Right lobe of liver (tissue), 6 donors: ENCODE measurements at regions not wholly inside any gene's neighbourhood (a gene's known extent, or its start where the extent isn't known, plus 50 kb on each side); places are given as distances from the start of the nearest gene placed in this dataset.

Source experiments
- ATAC-seq, 4 donors: fragments of 200-7000 bp; cut with Tn5 transposase; one replicate each; pipeline ENCODE4 v1.9.1; 2020; ENCODE audit warnings: mild to moderate bottlenecking in 4 of 4, moderate library complexity in 4 of 4
- DNase-seq, 3 donors: peaks; one replicate each; pipeline ENCODE4 v3.0.0-alpha.2; 2020
- H3K27ac ChIP-seq, 3 donors: fragments of 200-600 bp; one replicate each; pipeline ENCODE4 v1.8.0; 2022
- H3K27me3 ChIP-seq, 2 donors: fragments of 200-600 bp; one replicate each; pipeline ENCODE4 v1.8.0; 2022
- H3K36me3 ChIP-seq, 4 donors: fragments of 200-600 bp; sonication (generic) in 1 of 4; one replicate each; pipeline versions ENCODE4 v1.5.1 to v1.8.0; 2017 to 2022; ENCODE audit warnings: control low read depth in 1 of 4
- H3K4me1 ChIP-seq, 4 donors: fragments of 200-600 bp; sonication (generic) in 1 of 4; one replicate each; pipeline versions ENCODE4 v1.5.1 to v1.8.0; 2017 to 2022; ENCODE audit warnings: control low read depth in 1 of 4
- H3K4me3 ChIP-seq, 3 donors: fragments of 200-600 bp; one replicate each; pipeline ENCODE4 v1.8.0; 2022
- H3K9me3 ChIP-seq, 4 donors: fragments of 200-600 bp; sonication (generic) in 1 of 4; one replicate each; pipeline versions ENCODE4 v1.5.1 to v1.8.0; 2017 to 2022; ENCODE audit warnings: control low read depth in 1 of 4
- POLR2A ChIP-seq: fragments of 450-650 bp; IDR thresholded peaks from one replicate; pipeline ENCODE4 v1.6.1; 2017; ENCODE audit warnings: antibody characterized with exemption, mild to moderate bottlenecking
- WGBS: methylation state at CpG from one replicate; pipeline ENCODE4 v1.1.6; 2018; ENCODE audit warnings: low coverage, low lambda C conversion rate; ENCODE audit not compliant: insufficient coverage; ENCODE audit errors: missing lambda C conversion rate; 5-methylcytosine and 5-hydroxymethylcytosine counted together
- intact Hi-C, 2 donors: fragments of 100-400 bp; cut with DNase I; formaldehyde crosslinking; loops; one replicate each; pipeline versions ENCODE4 v1.11.2 to v1.14.1; 2022
- TF ChIP-seq, protein P1 (sequence below), 4 donors: fragments of 200-600 bp in 3 of 4; fragments of 450-650 bp in 1 of 4; IDR thresholded peaks; one replicate each; pipeline versions ENCODE4 v1.5.1 to v1.8.0; 2016 to 2022; ENCODE audit warnings: antibody characterized with exemption in 4 of 4, mild to moderate bottlenecking in 2 of 4
- donor health status: DM: no; HTN: yes; CAD: no.
- donor health status: DM: no; HTN: no; CAD: no.
- donor health status: DM: no; HTN: no; CAD: no.
- donor health status: DM: no; HTN: yes; CAD: no.
- donor health status: DM: no; HTN: yes; CAD: no.

DNA sequence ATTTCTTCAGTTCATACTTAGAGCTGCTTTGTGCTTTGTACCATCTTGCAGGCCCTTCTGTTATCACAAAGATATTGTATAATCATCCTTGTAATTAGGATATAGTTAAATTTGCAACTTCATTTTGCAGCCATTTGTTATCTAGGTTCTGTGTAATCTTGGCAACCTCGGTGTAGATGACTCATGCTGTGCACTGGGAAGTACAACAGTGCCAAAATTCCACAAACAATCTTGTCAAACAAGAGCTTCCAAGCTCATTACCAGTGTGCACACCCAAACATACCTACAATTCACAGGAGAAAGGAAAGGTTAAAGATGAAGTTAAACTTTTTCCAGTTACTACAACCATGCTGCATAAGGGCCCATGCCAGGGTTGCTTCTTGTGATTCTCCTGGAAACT is 1231.8 kb downstream of the CDH11 start:
- no peak for DNase-seq
- H3K27me3 ChIP-seq, result no peaks in the 10 kb centered on the region
- H3K27ac ChIP-seq, result no peak overlapping the region
- no peaks in the 10 kb centered on the region for H3K9me3 ChIP-seq
- TF ChIP-seq, protein P1, sequence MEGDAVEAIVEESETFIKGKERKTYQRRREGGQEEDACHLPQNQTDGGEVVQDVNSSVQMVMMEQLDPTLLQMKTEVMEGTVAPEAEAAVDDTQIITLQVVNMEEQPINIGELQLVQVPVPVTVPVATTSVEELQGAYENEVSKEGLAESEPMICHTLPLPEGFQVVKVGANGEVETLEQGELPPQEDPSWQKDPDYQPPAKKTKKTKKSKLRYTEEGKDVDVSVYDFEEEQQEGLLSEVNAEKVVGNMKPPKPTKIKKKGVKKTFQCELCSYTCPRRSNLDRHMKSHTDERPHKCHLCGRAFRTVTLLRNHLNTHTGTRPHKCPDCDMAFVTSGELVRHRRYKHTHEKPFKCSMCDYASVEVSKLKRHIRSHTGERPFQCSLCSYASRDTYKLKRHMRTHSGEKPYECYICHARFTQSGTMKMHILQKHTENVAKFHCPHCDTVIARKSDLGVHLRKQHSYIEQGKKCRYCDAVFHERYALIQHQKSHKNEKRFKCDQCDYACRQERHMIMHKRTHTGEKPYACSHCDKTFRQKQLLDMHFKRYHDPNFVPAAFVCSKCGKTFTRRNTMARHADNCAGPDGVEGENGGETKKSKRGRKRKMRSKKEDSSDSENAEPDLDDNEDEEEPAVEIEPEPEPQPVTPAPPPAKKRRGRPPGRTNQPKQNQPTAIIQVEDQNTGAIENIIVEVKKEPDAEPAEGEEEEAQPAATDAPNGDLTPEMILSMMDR (IDR thresholded peaks at IDR 0.05), result no peak
- no peak for TF ChIP-seq POLR2A
- 27% methylated on average over 1 of the region's 1 CpG for WGBS
- ATAC-seq, result peak in 2 of 4 donors; percentile 46 to 59
- intact Hi-C loops, result no loop called here
- H3K4me3 ChIP-seq, result no peak overlapping the region
- H3K4me1 ChIP-seq, result no peaks in the 10 kb centered on the region
- no peaks in the 10 kb centered on the region for H3K36me3 ChIP-seq

DNA sequence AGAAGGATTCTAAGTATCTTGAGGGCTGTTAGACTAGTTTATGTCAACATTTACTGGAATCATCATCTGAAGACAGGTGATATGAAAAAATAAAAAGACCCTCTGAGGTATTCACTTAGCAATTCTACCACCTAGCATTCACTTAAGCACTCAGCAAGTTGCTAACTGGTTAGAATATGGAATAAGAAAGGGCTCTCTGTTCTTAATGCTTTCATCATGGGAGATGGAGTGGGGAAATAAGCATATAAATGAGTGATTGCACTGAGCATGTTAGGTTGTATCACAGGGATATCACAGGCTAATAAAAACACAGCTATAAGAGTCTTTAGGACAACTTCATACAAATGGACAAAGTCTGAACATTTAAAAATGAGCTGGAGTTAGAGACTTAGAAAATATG is 1238.8 kb downstream of the CDH11 start:
- DNase-seq, result no peak
- no peak for ATAC-seq
- intact Hi-C loops, result no loop called here
- Histone ChIP-seq H3K9me3 (no peaks in the 10 kb centered on the region), H3K4me3 (no peak overlapping the region), H3K36me3 (no peaks in the 10 kb centered on the region), H3K4me1 (no peaks in the 10 kb centered on the region), H3K27ac (no peak overlapping the region), H3K27me3 (no peaks in the 10 kb centered on the region)
- TF ChIP-seq, protein P1 (IDR thresholded peaks at IDR 0.05), result no peak
- TF ChIP-seq POLR2A, result no peak

DNA sequence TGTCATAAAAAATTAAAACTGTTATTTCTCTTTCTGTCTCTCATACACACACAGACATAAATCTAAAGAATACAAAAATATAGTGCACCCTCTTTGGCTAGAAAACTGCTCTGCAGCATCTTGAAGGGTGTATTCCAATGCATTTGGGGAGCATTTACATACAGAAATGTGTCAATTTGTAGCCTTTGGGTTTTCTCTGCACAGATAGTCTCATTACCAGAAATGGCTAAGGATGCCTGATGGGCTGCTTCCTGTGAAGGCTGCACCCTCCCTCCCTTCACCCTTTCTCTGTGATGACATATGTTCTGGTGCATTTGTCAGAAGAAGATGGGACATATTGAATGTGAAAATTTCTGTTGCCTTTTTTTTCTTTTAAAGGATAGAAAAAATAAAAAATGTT is 1239.3 kb downstream of the CDH11 start:
- DNase-seq, result no peak
- H3K27ac ChIP-seq, result no peak overlapping the region
- no peaks in the 10 kb centered on the region for H3K4me1 ChIP-seq
- no peaks in the 10 kb centered on the region for H3K36me3 ChIP-seq
- TF ChIP-seq, protein P1 (IDR thresholded peaks at IDR 0.05), result no peak
- no peak for TF ChIP-seq POLR2A
- no peak for ATAC-seq
- no peaks in the 10 kb centered on the region for H3K27me3 ChIP-seq
- intact Hi-C loops, result no loop called here
- H3K9me3 ChIP-seq, result no peaks in the 10 kb centered on the region
- H3K4me3 ChIP-seq, result no peak overlapping the region

DNA sequence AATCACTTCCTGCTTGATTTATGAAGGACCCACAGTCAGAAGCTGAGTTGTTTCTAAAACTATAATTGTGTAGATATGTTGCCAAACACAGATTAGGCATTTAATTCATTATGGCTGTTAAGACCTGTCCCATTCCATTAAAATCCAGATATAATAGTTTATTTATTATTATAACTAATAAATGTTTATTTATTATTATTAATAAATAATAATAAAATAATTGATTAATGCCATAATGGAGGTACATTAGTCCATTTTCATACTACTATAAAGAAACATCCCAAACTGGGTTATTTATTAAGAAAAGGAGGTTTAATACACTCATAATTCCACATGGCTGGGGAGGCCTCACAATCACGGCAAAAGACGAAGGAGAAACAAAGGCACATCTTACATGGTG is 1240.9 kb downstream of the CDH11 start:
- TF ChIP-seq, protein P1 (IDR thresholded peaks at IDR 0.05), result no peak
- no peak for TF ChIP-seq POLR2A
- Histone ChIP-seq H3K4me3 (no peak overlapping the region), H3K9me3 (no peaks in the 10 kb centered on the region), H3K27me3 (no peaks in the 10 kb centered on the region), H3K36me3 (no peaks in the 10 kb centered on the region), H3K4me1 (no peaks in the 10 kb centered on the region), H3K27ac (no peak overlapping the region)
- WGBS, result 77% methylated on average over 2 of the region's 2 CpGs
- intact Hi-C loops, result no loop called here
- DNase-seq, result no peak
- no peak for ATAC-seq

DNA sequence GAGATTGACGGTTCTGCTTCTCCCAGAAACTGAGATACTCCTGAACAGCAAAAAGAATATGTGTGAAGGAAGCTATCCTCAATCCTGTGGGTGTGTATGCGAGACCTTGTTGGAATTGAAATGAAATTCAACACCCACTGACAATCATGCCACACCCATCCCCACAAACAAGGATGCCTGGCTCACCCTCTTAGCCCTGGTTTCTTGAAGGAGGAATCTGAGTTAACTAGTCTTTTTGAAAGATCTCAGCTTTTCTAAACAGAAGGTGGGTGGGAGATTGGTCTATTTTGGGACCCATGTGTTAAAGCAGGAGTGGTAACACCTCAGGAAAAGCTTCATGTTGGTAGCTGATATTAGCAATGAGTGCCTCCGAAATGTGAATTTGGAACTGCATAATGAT is 1244.5 kb downstream of the CDH11 start:
- WGBS, result 31% methylated on average over 3 of the region's 3 CpGs
- Histone ChIP-seq H3K27ac (no peak overlapping the region), H3K27me3 (no peaks in the 10 kb centered on the region), H3K9me3 (no peaks in the 10 kb centered on the region), H3K4me1 (no peaks in the 10 kb centered on the region), H3K4me3 (no peak overlapping the region), H3K36me3 (no peaks in the 10 kb centered on the region)
- no peak for DNase-seq
- ATAC-seq, result no peak
- TF ChIP-seq, protein P1 (IDR thresholded peaks at IDR 0.05), result no peak
- TF ChIP-seq POLR2A, result no peak
- intact Hi-C loops, result no loop called here
